ENCODE measurements at regions not wholly inside any gene's neighbourhood (a gene's known extent, or its start where the extent isn't known, plus 50 kb on each side); places are given as distances from the start of the nearest gene placed in this dataset.

GRCh38 chr14:62468946-62469345 lies 576.3 kb downstream of the KCNH5 start:
- no peaks in the 10 kb centered on the region for H3K4me1 Mint-ChIP-seq (ENCODE audit: low read depth, unreplicated experiment)
- no peak overlapping the region for H3K4me3 Mint-ChIP-seq (ENCODE audit: unreplicated experiment)
- no peak overlapping the region for H3K4me3 ChIP-seq (ENCODE audit: low read depth, low read length)
- no peak for DNase-seq
- intact Hi-C loops (cut with micrococcal nuclease; ENCODE audit: unreplicated experiment), result no loop called here
- H3K27me3 Mint-ChIP-seq (ENCODE audit: insufficient read depth, unreplicated experiment), result peaks cover 2% of the 10 kb centered on the region
- no peaks in the 10 kb centered on the region for H3K9me3 ChIP-seq
- POLR2A ChIA-PET, result no interaction called here
- TF ChIP-seq, protein P1, sequence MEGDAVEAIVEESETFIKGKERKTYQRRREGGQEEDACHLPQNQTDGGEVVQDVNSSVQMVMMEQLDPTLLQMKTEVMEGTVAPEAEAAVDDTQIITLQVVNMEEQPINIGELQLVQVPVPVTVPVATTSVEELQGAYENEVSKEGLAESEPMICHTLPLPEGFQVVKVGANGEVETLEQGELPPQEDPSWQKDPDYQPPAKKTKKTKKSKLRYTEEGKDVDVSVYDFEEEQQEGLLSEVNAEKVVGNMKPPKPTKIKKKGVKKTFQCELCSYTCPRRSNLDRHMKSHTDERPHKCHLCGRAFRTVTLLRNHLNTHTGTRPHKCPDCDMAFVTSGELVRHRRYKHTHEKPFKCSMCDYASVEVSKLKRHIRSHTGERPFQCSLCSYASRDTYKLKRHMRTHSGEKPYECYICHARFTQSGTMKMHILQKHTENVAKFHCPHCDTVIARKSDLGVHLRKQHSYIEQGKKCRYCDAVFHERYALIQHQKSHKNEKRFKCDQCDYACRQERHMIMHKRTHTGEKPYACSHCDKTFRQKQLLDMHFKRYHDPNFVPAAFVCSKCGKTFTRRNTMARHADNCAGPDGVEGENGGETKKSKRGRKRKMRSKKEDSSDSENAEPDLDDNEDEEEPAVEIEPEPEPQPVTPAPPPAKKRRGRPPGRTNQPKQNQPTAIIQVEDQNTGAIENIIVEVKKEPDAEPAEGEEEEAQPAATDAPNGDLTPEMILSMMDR (IDR thresholded peaks at IDR 0.05; ENCODE audit: insufficient read depth in 1 of 2, low read depth in 1 of 2, low read length in 1 of 2, severe bottlenecking in 1 of 2, unreplicated experiment in 1 of 2), result no peak
- BruUV-seq (replicated peaks), result no TSS peak
- H3K27me3 ChIP-seq (replicated peaks; ENCODE audit: control insufficient read depth, insufficient read depth, low read length), result no peaks in the 10 kb centered on the region
- H3K9me3 Mint-ChIP-seq (ENCODE audit: unreplicated experiment), result no peaks in the 10 kb centered on the region
- H3K36me3 ChIP-seq (ENCODE audit: control insufficient read depth, insufficient read depth, low read length), result no peaks in the 10 kb centered on the region
- H3K4me1 ChIP-seq, result no peaks in the 10 kb centered on the region
- H3K36me3 Mint-ChIP-seq (ENCODE audit: insufficient read depth, unreplicated experiment), result no peaks in the 10 kb centered on the region
- no peak overlapping the region for H3K27ac Mint-ChIP-seq (ENCODE audit: unreplicated experiment)
- CTCF ChIA-PET, result no interaction called here

DNA sequence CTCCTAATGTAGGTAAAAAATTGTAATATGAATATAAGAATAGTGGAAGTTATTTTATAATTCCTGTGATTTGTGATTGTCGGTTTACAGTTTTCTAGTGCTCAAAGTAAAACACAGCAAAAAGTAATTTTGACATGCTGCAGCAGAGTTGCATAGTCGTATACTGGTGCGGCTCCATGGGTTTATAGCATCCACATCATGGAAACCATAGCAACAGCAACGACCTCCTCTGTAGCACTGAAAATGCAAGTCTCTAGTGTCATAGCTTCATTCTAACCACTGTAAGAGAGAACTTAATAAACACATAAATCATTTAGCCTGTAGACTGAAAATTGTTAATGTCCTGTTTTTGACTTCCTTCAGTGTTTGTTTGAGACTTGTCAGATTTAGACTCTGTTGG lies 574.3 kb downstream of the KCNH5 start:
- no peaks in the 10 kb centered on the region for H3K36me3 Mint-ChIP-seq (ENCODE audit: insufficient read depth, unreplicated experiment)
- no peak overlapping the region for H3K27ac Mint-ChIP-seq (ENCODE audit: unreplicated experiment)
- no peaks in the 10 kb centered on the region for H3K9me3 Mint-ChIP-seq (ENCODE audit: unreplicated experiment)
- CTCF ChIA-PET, result no interaction called here
- no peaks in the 10 kb centered on the region for H3K4me1 Mint-ChIP-seq (ENCODE audit: low read depth, unreplicated experiment)
- H3K4me3 Mint-ChIP-seq (ENCODE audit: unreplicated experiment), result no peak overlapping the region
- BruUV-seq (replicated peaks), result no TSS peak
- H3K27me3 Mint-ChIP-seq (ENCODE audit: insufficient read depth, unreplicated experiment), result peaks cover 2% of the 10 kb centered on the region
- TF ChIP-seq, protein P1 (IDR thresholded peaks at IDR 0.05; ENCODE audit: insufficient read depth in 1 of 2, low read depth in 1 of 2, low read length in 1 of 2, severe bottlenecking in 1 of 2, unreplicated experiment in 1 of 2), result no peak
- Histone ChIP-seq H3K9me3 (no peaks in the 10 kb centered on the region), H3K4me3 (ENCODE audit: low read depth, low read length) (no peak overlapping the region), H3K27me3 (replicated peaks; ENCODE audit: control insufficient read depth, insufficient read depth, low read length) (no peaks in the 10 kb centered on the region), H3K36me3 (ENCODE audit: control insufficient read depth, insufficient read depth, low read length) (no peaks in the 10 kb centered on the region), H3K4me1 (no peaks in the 10 kb centered on the region)
- DNase-seq, result no peak
- intact Hi-C loops (cut with micrococcal nuclease; ENCODE audit: unreplicated experiment), result no loop called here
- POLR2A ChIA-PET, result interaction anchor here (0.5 kb wide), 1 partner anchor 1065 kb away, joined by 3 read pairs; no protein-coding TSS in a partner anchor

GRCh38 chr14:62491146-62491545 lies 554.1 kb downstream of the KCNH5 start:
- no TSS peak for BruUV-seq (replicated peaks)
- Histone ChIP-seq H3K4me1 (no peaks in the 10 kb centered on the region), H3K36me3 (ENCODE audit: control insufficient read depth, insufficient read depth, low read length) (no peaks in the 10 kb centered on the region), H3K4me3 (ENCODE audit: low read depth, low read length) (no peak overlapping the region), H3K9me3 (no peaks in the 10 kb centered on the region), H3K27me3 (replicated peaks; ENCODE audit: control insufficient read depth, insufficient read depth, low read length) (no peaks in the 10 kb centered on the region)
- H3K27me3 Mint-ChIP-seq (ENCODE audit: insufficient read depth, unreplicated experiment), result no peaks in the 10 kb centered on the region
- TF ChIP-seq, protein P1 (IDR thresholded peaks at IDR 0.05; ENCODE audit: insufficient read depth in 1 of 2, low read depth in 1 of 2, low read length in 1 of 2, severe bottlenecking in 1 of 2, unreplicated experiment in 1 of 2), result no peak
- no peak overlapping the region for H3K27ac Mint-ChIP-seq (ENCODE audit: unreplicated experiment)
- H3K9me3 Mint-ChIP-seq (ENCODE audit: unreplicated experiment), result no peaks in the 10 kb centered on the region
- DNase-seq, result no peak
- POLR2A ChIA-PET, result no interaction called here
- intact Hi-C loops (cut with micrococcal nuclease; ENCODE audit: unreplicated experiment), result no loop called here
- no peaks in the 10 kb centered on the region for H3K36me3 Mint-ChIP-seq (ENCODE audit: insufficient read depth, unreplicated experiment)
- no peaks in the 10 kb centered on the region for H3K4me1 Mint-ChIP-seq (ENCODE audit: low read depth, unreplicated experiment)
- CTCF ChIA-PET, result no interaction called here
- H3K4me3 Mint-ChIP-seq (ENCODE audit: unreplicated experiment), result no peak overlapping the region
